Psoas muscle (tissue), 7 donors: ENCODE measurements at regions not wholly inside any gene's neighbourhood (a gene's known extent, or its start where the extent isn't known, plus 50 kb on each side); places are given as distances from the start of the nearest gene placed in this dataset.

Experiments used
- ATAC-seq, 4 donors: fragments of 200-7000 bp; cut with Tn5 transposase; one replicate each; pipeline ENCODE4 v1.9.1; 2020; ENCODE audit warnings: moderate library complexity in 3 of 4, mild to moderate bottlenecking in 2 of 4
- DNase-seq, 2 donors: peaks; one replicate each; pipeline ENCODE4 v3.0.0-alpha.2; 2020
- H3K27ac ChIP-seq: fragments of 200-600 bp; one replicate; pipeline ENCODE4 v1.8.0; 2022
- H3K27me3 ChIP-seq, 3 donors: fragments of 200-600 bp in 1 of 3; one replicate each; pipeline versions ENCODE4 v1.6.1 to v1.8.0; 2013 to 2022; ENCODE audit warnings: low read length in 2 of 3, mild to moderate bottlenecking in 2 of 3, moderate library complexity in 1 of 3; ENCODE audit not compliant: insufficient read depth in 3 of 3
- H3K36me3 ChIP-seq, 2 donors: fragments of 200-600 bp in 1 of 2; one replicate each; pipeline versions ENCODE4 v1.6.1 to v1.8.0; 2013 to 2022; ENCODE audit warnings: low read depth in 1 of 2, mild to moderate bottlenecking in 1 of 2, moderate library complexity in 1 of 2; ENCODE audit not compliant: insufficient read depth in 1 of 2
- H3K4me1 ChIP-seq: fragments of 200-600 bp; one replicate; pipeline ENCODE4 v1.8.0; 2022
- H3K4me3 ChIP-seq: fragments of 200-600 bp; one replicate; pipeline ENCODE4 v1.8.0; 2022; ENCODE audit warnings: mild to moderate bottlenecking
- H3K9me3 ChIP-seq: fragments of 200-600 bp; one replicate; pipeline ENCODE4 v1.8.0; 2022
- CTCF ChIP-seq: fragments of 200-600 bp; IDR thresholded peaks from one replicate; pipeline ENCODE4 v1.8.0; 2022; ENCODE audit warnings: antibody characterized with exemption
- WGBS, 3 donors: extraction: QIAGEN DNeasy Blood & Tissue Kit; methylation state at CpG; one replicate each; pipeline versions ENCODE4 v1.1.6 to v1.1.7; 2013; 5-methylcytosine and 5-hydroxymethylcytosine counted together
- intact Hi-C, 2 donors: fragments of 100-400 bp; cut with DNase I; formaldehyde crosslinking; loops; one replicate each; pipeline versions ENCODE4 v1.11.0 to v1.14.2; 2022
- donor health status: healthy with polysubstance abuse.
- donor health status: DM: no; HTN: no; CAD: no; lungs with moderate emphysema.
- donor health status: Bipolar disorder and iron deficiency.
- donor health status: healthy.
- donor health status: DM: yes; HTN: yes; CAD: no.
- donor health status: DM: no; HTN: no; CAD: no.
- donor health status: DM: yes; HTN: yes; CAD: no.

DNA sequence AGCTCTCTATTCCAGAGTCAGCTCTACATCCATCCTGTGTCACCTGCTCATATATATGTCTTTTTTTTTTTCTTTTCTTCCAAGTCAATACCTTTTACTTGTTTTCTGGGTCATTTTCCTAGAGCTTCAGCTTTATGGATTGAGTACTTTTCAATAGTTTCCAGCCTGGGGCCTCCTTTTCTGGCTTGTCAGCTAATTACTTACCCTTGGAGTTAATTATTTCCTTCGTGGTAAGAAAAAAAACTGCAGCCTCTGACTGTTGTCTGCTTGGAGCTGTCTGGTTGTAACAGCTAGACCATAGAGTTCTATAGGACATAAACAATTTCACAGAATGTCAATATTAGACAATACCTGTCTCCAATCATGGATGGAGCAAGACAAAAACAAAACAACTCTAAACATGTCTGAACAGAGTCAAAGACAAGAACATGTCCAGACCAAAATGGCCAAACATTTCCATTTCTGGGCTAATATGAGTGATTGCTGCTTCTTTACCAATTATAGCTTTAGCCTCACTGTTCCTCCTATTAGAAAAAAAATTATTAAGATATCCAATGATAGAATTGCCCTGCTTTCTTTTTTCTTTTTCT lies 643.1 kb downstream of the SLC4A3 start:
- Histone ChIP-seq H3K9me3 (no peaks in the 10 kb centered on the region), H3K27me3 (no peaks in the 10 kb centered on the region), H3K4me1 (no peaks in the 10 kb centered on the region), H3K36me3 (no peaks in the 10 kb centered on the region), H3K27ac (no peak overlapping the region), H3K4me3 (no peak overlapping the region)
- 42 to 85% (median 70%) methylated on average over 1 of the region's 1 CpG for WGBS, 3 donors
- intact Hi-C loops: no loop called here
- DNase-seq: no peak
- TF ChIP-seq CTCF: no peak
- no peak for ATAC-seq

- ATAC-seq (no peak), DNase-seq (no peak)
- no peaks in the 10 kb centered on the region for H3K27me3 ChIP-seq
- H3K4me3 ChIP-seq: no peak overlapping the region
- no peaks in the 10 kb centered on the region for H3K4me1 ChIP-seq
- H3K27ac ChIP-seq: no peak overlapping the region
- H3K36me3 ChIP-seq: no peaks in the 10 kb centered on the region
- no peaks in the 10 kb centered on the region for H3K9me3 ChIP-seq
- intact Hi-C loops: no loop called here
- TF ChIP-seq CTCF: no peak
Measured at GRCh38 chr2:220272656-220273055, 645.2 kb downstream of the SLC4A3 start.

DNA sequence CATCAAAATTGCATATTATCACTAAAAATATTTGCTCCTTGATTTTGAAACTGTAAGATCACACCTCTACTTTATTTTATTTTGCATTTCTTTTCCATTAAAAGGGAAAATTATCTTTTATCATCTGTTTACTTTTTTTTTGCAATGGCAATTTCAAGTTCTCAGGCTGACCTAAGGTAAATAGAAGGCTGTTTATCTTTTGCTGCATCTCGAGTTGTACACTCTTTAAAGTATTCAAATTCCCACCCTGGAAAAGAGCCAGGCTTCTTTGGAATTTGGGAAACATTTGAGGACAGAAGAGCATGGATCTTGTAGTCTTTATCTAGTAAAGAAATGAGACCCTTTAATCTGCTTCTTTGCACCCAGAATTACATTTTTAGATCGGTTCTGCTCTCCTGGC lies 645.7 kb downstream of the SLC4A3 start:
- H3K27ac ChIP-seq: no peak overlapping the region
- no peak for DNase-seq
- H3K4me3 ChIP-seq: no peak overlapping the region
- no peaks in the 10 kb centered on the region for H3K9me3 ChIP-seq
- no peaks in the 10 kb centered on the region for H3K27me3 ChIP-seq
- H3K4me1 ChIP-seq: no peaks in the 10 kb centered on the region
- H3K36me3 ChIP-seq: no peaks in the 10 kb centered on the region
- WGBS, 3 donors: 50 to 76% (median 59%) methylated on average over 2 of the region's 2 CpGs
- no peak for ATAC-seq
- intact Hi-C loops: no loop called here
- TF ChIP-seq CTCF: no peak

DNA sequence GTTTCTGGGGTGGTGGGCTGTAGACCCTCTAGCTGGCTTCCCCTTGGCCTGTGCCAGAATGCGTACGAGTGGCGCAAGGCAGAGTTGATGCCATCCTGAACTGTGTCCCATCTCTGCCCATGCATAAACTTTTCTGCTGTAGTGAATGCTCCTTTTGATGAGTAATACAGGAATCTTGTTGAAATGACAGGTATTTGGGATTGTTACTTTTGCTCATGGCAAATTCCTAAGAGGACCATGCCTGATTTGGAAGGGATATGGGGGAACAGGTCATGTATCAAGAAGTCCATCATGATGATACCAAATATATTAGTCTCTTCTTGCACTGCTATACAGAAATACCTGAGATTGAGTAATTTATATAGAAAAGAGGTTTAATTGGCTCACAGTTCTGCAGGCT lies 648.0 kb downstream of the SLC4A3 start:
- H3K4me3 ChIP-seq: no peak overlapping the region
- WGBS, 3 donors: 80 to 95% (median 95%) methylated on average over 3 of the region's 3 CpGs
- no peaks in the 10 kb centered on the region for H3K27me3 ChIP-seq
- H3K4me1 ChIP-seq: no peaks in the 10 kb centered on the region
- DNase-seq (no peak), ATAC-seq (no peak)
- H3K27ac ChIP-seq: no peak overlapping the region
- no peaks in the 10 kb centered on the region for H3K9me3 ChIP-seq
- TF ChIP-seq CTCF: no peak
- intact Hi-C loops: no loop called here
- H3K36me3 ChIP-seq: no peaks in the 10 kb centered on the region

DNA sequence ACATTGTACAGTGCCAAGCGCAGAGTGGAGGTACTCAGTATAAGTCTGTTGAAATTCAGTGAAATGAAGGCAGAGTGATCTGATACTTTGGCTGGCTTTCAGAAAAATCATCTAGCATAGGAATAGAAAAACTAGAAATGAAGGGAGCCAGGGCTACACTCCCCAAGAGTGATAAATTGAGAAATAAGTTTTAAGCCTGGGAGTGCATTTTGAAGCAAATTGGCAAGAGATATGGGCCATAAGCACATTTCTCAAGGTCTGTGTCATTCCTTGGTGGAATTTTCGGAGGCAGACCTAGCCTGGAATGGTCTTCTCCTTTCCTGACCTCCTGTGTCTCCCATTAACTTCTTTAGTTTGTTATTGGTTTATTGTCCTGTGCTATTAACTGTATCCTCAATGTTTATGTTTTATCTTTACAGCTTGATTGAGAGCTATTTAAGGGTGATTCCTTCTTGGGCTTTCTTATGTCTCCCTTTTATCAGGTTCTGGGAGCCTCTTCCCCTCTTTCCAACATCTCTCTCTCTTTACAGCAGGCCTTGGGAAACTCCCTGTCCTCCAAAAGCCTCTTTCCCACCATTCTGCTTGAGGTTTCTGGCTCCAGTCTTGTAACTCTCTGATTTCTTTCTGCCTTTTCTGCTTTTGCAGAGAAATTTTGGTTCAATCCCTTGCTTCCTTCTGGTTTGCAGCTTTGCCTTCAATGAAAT lies 649.5 kb downstream of the SLC4A3 start:
- DNase-seq (no peak), ATAC-seq (peak; percentile 32 to 56 (median 50))
- no peaks in the 10 kb centered on the region for H3K9me3 ChIP-seq
- no peaks in the 10 kb centered on the region for H3K36me3 ChIP-seq
- no peaks in the 10 kb centered on the region for H3K27me3 ChIP-seq
- H3K27ac ChIP-seq: no peak overlapping the region
- WGBS, 3 donors: 86 to 91% (median 87%) methylated on average over 2 of the region's 2 CpGs
- intact Hi-C loops: no loop called here
- no peak for TF ChIP-seq CTCF
- no peaks in the 10 kb centered on the region for H3K4me1 ChIP-seq
- no peak overlapping the region for H3K4me3 ChIP-seq
